ENCODE measurements at regions not wholly inside any gene's neighbourhood (a gene's known extent, or its start where the extent isn't known, plus 50 kb on each side); places are given as distances from the start of the nearest gene placed in this dataset.
A peak's percentile ranks its signal among the peaks of the same experiment; 100 is the strongest.

- intact Hi-C loops (cut with DNase I): no loop called here
- Histone ChIP-seq H3K9ac (ENCODE audit: low read length in 3 of 3) (no peak overlapping the region), H3K27ac (ENCODE audit: low read depth in 2 of 2, low read length in 2 of 2) (no peak overlapping the region), H3K4me1 (ENCODE audit: control insufficient read depth in 2 of 3, insufficient read depth in 2 of 3, low read depth in 1 of 3, low read length in 3 of 3) (no peaks in the 10 kb centered on the region), H3K36me3 (ENCODE audit: control insufficient read depth in 2 of 3, insufficient read depth in 3 of 3, low read length in 3 of 3) (no peaks in the 10 kb centered on the region), H3K27me3 (ENCODE audit: control insufficient read depth, insufficient read depth, low read length) (no peaks in the 10 kb centered on the region), H3K9me3 (ENCODE audit: control insufficient read depth in 2 of 3, insufficient read depth in 1 of 3, low read length in 3 of 3) (no peaks in the 10 kb centered on the region), H3K4me3 (ENCODE audit: low read length in 3 of 3) (no peak overlapping the region)
- FAIRE-seq (no peak), DNase-seq (no peak)
- no peak for TF ChIP-seq CTCF (IDR thresholded peaks at IDR 0.05; ENCODE audit: borderline replicate concordance, extremely low read depth, insufficient read depth)
Observed at GRCh38 chr14:30257946-30258661, 300.9 kb upstream of the G2E3 start.

GRCh38 chr14:30260833-30261607 is 297.9 kb upstream of the G2E3 start:
- Histone ChIP-seq H3K9me3 (ENCODE audit: control insufficient read depth in 2 of 3, insufficient read depth in 1 of 3, low read length in 3 of 3) (no peaks in the 10 kb centered on the region), H3K36me3 (ENCODE audit: control insufficient read depth in 2 of 3, insufficient read depth in 3 of 3, low read length in 3 of 3) (no peaks in the 10 kb centered on the region), H3K9ac (ENCODE audit: low read length in 3 of 3) (no peak overlapping the region), H3K4me3 (ENCODE audit: low read length in 3 of 3) (no peak overlapping the region), H3K27ac (ENCODE audit: low read depth in 2 of 2, low read length in 2 of 2) (no peak overlapping the region), H3K27me3 (ENCODE audit: control insufficient read depth, insufficient read depth, low read length) (no peaks in the 10 kb centered on the region), H3K4me1 (ENCODE audit: control insufficient read depth in 2 of 3, insufficient read depth in 2 of 3, low read depth in 1 of 3, low read length in 3 of 3) (no peaks in the 10 kb centered on the region)
- DNase-seq (no peak), FAIRE-seq (no peak)
- intact Hi-C loops (cut with DNase I): no loop called here
- TF ChIP-seq CTCF (IDR thresholded peaks at IDR 0.05; ENCODE audit: borderline replicate concordance, extremely low read depth, insufficient read depth): no peak

GRCh38 chr14:30264161-30264560 is 294.8 kb upstream of the G2E3 start:
- DNase-seq (no peak), FAIRE-seq (peak; percentile 17)
- Histone ChIP-seq H3K9me3 (ENCODE audit: control insufficient read depth in 2 of 3, insufficient read depth in 1 of 3, low read length in 3 of 3) (no peaks in the 10 kb centered on the region), H3K27ac (ENCODE audit: low read depth in 2 of 2, low read length in 2 of 2) (no peak overlapping the region), H3K4me1 (ENCODE audit: control insufficient read depth in 2 of 3, insufficient read depth in 2 of 3, low read depth in 1 of 3, low read length in 3 of 3) (no peaks in the 10 kb centered on the region), H3K36me3 (ENCODE audit: control insufficient read depth in 2 of 3, insufficient read depth in 3 of 3, low read length in 3 of 3) (no peaks in the 10 kb centered on the region), H3K27me3 (ENCODE audit: control insufficient read depth, insufficient read depth, low read length) (no peaks in the 10 kb centered on the region), H3K4me3 (ENCODE audit: low read length in 3 of 3) (no peak overlapping the region), H3K9ac (ENCODE audit: low read length in 3 of 3) (no peak overlapping the region)
- intact Hi-C loops (cut with DNase I): no loop called here
- TF ChIP-seq CTCF (IDR thresholded peaks at IDR 0.05; ENCODE audit: borderline replicate concordance, extremely low read depth, insufficient read depth): no peak
